HG03565 (cell line): ENCODE measurements at regions not wholly inside any gene's neighbourhood (a gene's known extent, or its start where the extent isn't known, plus 50 kb on each side); places are given as distances from the start of the nearest gene placed in this dataset.

ENCODE experiments used
- ATAC-seq: cut with Tn5 transposase; IDR thresholded peaks from one replicate; pipeline ENCODE4 v1.9.1; 2021; ENCODE audit warnings: mild to moderate bottlenecking, moderate library complexity; ENCODE audit not compliant: unreplicated experiment

- no peak for ATAC-seq
Measured at GRCh38 chrX:36913551-36913950, 94.6 kb upstream of the FAM47C start.

GRCh38 chrX:36916941-36917340 lies 91.2 kb upstream of the FAM47C start:
- no peak for ATAC-seq

GRCh38 chrX:36927712-36928111 lies 80.5 kb upstream of the FAM47C start:
- ATAC-seq, result no peak

GRCh38 chrX:36930491-36930890 lies 77.7 kb upstream of the FAM47C start:
- no peak for ATAC-seq

- ATAC-seq, result no peak
Measured at GRCh38 chrX:36947214-36947613, 61.0 kb upstream of the FAM47C start.

GRCh38 chrX:36950495-36951253 lies 57.5 kb upstream of the FAM47C start:
- no peak for ATAC-seq

- no peak for ATAC-seq
Measured at GRCh38 chrX:36957425-36958328, 50.5 kb upstream of the FAM47C start.
